Kidney (tissue), 13 donors: ENCODE measurements at regions not wholly inside any gene's neighbourhood (a gene's known extent, or its start where the extent isn't known, plus 50 kb on each side); places are given as distances from the start of the nearest gene placed in this dataset.

ENCODE experiments used
- DNase-seq, 5 donors: peaks; one replicate each; pipeline ENCODE4 v3.0.0-alpha.2; 2013 to 2020
- FAIRE-seq: peaks from 2 replicates; lab custom pipeline; 2012; peaks lifted over from hg19 to GRCh38; lab: Jason Lieb, UNC
- H3K27ac ChIP-seq, 2 donors: one replicate each; pipeline ENCODE4 v1.7.0; 2013; ENCODE audit warnings: low read depth in 2 of 2, low read length in 2 of 2, inconsistent platforms in 1 of 2
- H3K27me3 ChIP-seq: one replicate; pipeline ENCODE4 v1.7.1; 2013; ENCODE audit warnings: low read length, inconsistent platforms; ENCODE audit not compliant: control insufficient read depth, insufficient read depth
- H3K36me3 ChIP-seq, 3 donors: one replicate each; pipeline versions ENCODE4 v1.7.0 to v1.7.1; 2013; ENCODE audit warnings: low read length in 3 of 3, control low read depth in 1 of 3, inconsistent platforms in 1 of 3; ENCODE audit not compliant: insufficient read depth in 3 of 3, control insufficient read depth in 2 of 3
- H3K4me1 ChIP-seq, 3 donors: one replicate each; pipeline versions ENCODE4 v1.7.0 to v1.7.1; 2013; ENCODE audit warnings: low read length in 3 of 3, inconsistent platforms in 1 of 3, low read depth in 1 of 3; ENCODE audit not compliant: control insufficient read depth in 2 of 3, insufficient read depth in 2 of 3
- H3K4me3 ChIP-seq, 3 donors: one replicate each; pipeline versions ENCODE4 v1.7.0 to v1.8.1; 2013; ENCODE audit warnings: low read length in 3 of 3, control low read depth in 1 of 3, inconsistent platforms in 1 of 3
- H3K9ac ChIP-seq, 3 donors: one replicate each; pipeline versions ENCODE4 v1.7.0 to v1.7.1; 2013; ENCODE audit warnings: low read length in 3 of 3, control low read depth in 1 of 3, inconsistent platforms in 1 of 3
- H3K9me3 ChIP-seq, 3 donors: one replicate each; pipeline versions ENCODE4 v1.7.0 to v1.7.1; 2013; ENCODE audit warnings: low read length in 3 of 3, control low read depth in 1 of 3, inconsistent platforms in 1 of 3; ENCODE audit not compliant: control insufficient read depth in 2 of 3, insufficient read depth in 1 of 3
- intact Hi-C: fragments of 100-400 bp; cut with DNase I; formaldehyde crosslinking; loops from one replicate; pipeline ENCODE4 v1.11.1; 2022
- TF ChIP-seq, protein P1 (sequence below): IDR thresholded peaks from 3 replicates; pipeline ENCODE4 v1.5.1; 2012; ENCODE audit warnings: mild to moderate bottlenecking, moderate library complexity, borderline replicate concordance; ENCODE audit not compliant: insufficient read depth; ENCODE audit errors: extremely low read depth
- donor health status: control.
- donor health status: control.
- donor health status: control.
- donor health status: control.
- donor health status: control.
- donor health status: DM: yes; HTN: yes; CAD: no.
- donor health status: Normal renal cell carcinoma (clear cell type).

DNA sequence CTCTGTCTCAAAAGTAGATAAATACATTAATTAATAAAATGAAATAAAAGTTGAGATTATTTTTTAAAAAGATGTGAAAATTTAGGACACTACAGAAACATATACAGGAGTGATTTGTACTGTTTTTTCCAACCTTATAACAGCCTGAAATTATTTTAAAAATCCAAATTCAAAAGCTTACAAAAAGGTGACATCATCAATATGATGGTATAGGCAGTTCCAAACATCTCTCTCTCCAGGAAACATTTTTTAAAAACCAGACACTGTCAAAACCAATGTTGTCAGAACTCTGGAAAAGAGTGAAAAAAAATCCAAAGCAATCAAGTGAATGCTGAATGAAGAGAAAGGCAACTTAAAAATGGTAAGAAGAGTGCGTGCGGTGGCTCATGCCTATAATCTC is 76.7 kb downstream of the HHEX start:
- TF ChIP-seq, protein P1, sequence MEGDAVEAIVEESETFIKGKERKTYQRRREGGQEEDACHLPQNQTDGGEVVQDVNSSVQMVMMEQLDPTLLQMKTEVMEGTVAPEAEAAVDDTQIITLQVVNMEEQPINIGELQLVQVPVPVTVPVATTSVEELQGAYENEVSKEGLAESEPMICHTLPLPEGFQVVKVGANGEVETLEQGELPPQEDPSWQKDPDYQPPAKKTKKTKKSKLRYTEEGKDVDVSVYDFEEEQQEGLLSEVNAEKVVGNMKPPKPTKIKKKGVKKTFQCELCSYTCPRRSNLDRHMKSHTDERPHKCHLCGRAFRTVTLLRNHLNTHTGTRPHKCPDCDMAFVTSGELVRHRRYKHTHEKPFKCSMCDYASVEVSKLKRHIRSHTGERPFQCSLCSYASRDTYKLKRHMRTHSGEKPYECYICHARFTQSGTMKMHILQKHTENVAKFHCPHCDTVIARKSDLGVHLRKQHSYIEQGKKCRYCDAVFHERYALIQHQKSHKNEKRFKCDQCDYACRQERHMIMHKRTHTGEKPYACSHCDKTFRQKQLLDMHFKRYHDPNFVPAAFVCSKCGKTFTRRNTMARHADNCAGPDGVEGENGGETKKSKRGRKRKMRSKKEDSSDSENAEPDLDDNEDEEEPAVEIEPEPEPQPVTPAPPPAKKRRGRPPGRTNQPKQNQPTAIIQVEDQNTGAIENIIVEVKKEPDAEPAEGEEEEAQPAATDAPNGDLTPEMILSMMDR = no peak
- FAIRE-seq = no peak
- H3K27ac ChIP-seq = no peak overlapping the region
- intact Hi-C loops = no loop called here
- H3K27me3 ChIP-seq = no peaks in the 10 kb centered on the region
- H3K9ac ChIP-seq = no peak overlapping the region
- H3K36me3 ChIP-seq = no peaks in the 10 kb centered on the region
- no peak for DNase-seq
- H3K4me1 ChIP-seq = no peaks in the 10 kb centered on the region
- H3K9me3 ChIP-seq = no peaks in the 10 kb centered on the region
- no peak overlapping the region for H3K4me3 ChIP-seq

DNA sequence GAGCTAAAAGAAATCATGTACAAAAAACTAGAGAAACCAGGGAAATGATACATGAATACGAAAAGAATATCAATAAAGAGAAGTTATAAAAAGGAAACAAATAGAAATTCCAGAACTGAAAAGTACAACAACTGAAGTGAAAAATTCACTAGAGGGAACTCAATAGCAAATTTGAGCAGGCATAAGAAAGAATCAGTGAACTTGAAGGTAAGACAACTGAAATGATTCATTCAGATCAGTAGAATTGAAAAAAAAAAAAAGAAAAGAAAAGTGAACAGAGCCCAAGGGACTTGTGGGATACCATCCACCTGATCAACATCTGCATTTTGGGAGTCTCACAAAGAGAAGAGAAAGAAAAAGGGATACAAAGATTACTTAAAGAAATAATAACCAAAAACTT is 78.3 kb downstream of the HHEX start:
- FAIRE-seq = no peak

DNA sequence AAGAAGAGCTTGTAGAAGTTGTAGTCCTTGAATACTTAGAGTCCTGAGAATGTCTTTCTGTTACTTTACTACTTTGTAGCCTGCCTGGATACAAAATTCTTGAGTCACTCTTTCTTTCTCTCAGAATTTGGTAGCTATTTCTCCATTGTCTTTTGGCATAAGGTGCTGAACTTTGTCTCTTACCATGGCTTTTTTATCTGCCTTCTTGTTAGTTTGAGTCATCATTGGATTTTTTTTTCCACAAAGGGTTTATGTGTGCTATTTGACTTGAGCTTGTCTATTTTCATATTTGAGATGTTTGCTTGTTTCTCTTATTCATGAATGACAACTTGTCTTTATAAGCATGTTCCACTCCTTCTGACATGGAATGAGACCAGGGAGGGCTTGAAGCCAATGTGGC is 74.5 kb upstream of the EXOC6 start:
- intact Hi-C loops = no loop called here
- DNase-seq = no peak
- H3K9ac ChIP-seq = no peak overlapping the region
- no peak overlapping the region for H3K4me3 ChIP-seq
- TF ChIP-seq, protein P1 = no peak
- no peak for FAIRE-seq
- H3K4me1 ChIP-seq = no peaks in the 10 kb centered on the region
- no peaks in the 10 kb centered on the region for H3K27me3 ChIP-seq
- no peaks in the 10 kb centered on the region for H3K36me3 ChIP-seq
- H3K9me3 ChIP-seq = no peaks in the 10 kb centered on the region
- H3K27ac ChIP-seq = no peak overlapping the region

More for the DNA sequence above, 78.3 kb downstream of the HHEX start:
- TF ChIP-seq, protein P1 = no peak
- H3K27ac ChIP-seq = no peak overlapping the region
- intact Hi-C loops = no loop called here
- H3K36me3 ChIP-seq = no peaks in the 10 kb centered on the region
- no peak for DNase-seq
- H3K9ac ChIP-seq = no peak overlapping the region
- no peaks in the 10 kb centered on the region for H3K9me3 ChIP-seq
- no peaks in the 10 kb centered on the region for H3K4me1 ChIP-seq
- H3K27me3 ChIP-seq = no peaks in the 10 kb centered on the region
- no peak overlapping the region for H3K4me3 ChIP-seq

DNA sequence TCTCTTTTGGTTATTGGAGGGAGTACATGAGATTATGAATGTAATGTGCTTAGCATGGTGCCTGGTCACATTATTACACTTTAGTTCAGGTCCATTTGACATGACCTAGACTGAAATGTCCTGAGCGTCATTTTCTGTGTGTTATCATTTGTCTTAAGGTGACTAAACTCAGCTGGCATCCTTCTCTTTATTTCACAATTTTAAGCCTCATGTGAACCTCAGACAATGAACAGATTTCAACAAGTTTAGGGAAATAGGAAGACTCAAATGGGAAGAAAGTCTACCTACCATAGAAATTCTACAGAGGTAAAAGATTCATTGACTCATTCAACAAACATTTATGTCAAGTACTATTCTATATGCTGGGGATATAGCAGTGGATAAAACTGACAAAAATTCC is 70.2 kb upstream of the EXOC6 start:
- no peak for FAIRE-seq
- no peak overlapping the region for H3K27ac ChIP-seq
- TF ChIP-seq, protein P1 = no peak

More for the DNA sequence above, 70.2 kb upstream of the EXOC6 start:
- no peaks in the 10 kb centered on the region for H3K9me3 ChIP-seq
- no peak for DNase-seq
- no peaks in the 10 kb centered on the region for H3K4me1 ChIP-seq
- no peaks in the 10 kb centered on the region for H3K27me3 ChIP-seq
- H3K4me3 ChIP-seq = no peak overlapping the region
- intact Hi-C loops = no loop called here
- H3K36me3 ChIP-seq = no peaks in the 10 kb centered on the region
- H3K9ac ChIP-seq = no peak overlapping the region
